Sigmoid colon (tissue), 6 donors: ENCODE measurements at regions not wholly inside any gene's neighbourhood (a gene's known extent, or its start where the extent isn't known, plus 50 kb on each side); places are given as distances from the start of the nearest gene placed in this dataset.
A peak's percentile ranks its signal among the peaks of the same experiment; 100 is the strongest.

ENCODE experiments used
- DNase-seq: peaks from one replicate; pipeline ENCODE4 v3.0.0-alpha.2; 2019
- H3K27ac ChIP-seq, 4 donors: fragments of 200-600 bp; sonication (generic); one replicate each; pipeline ENCODE4 v1.5.1; 2016 to 2019; ENCODE audit warnings: mild to moderate bottlenecking in 1 of 4
- H3K27me3 ChIP-seq, 3 donors: fragments of 200-600 bp; sonication (generic); one replicate each; pipeline ENCODE4 v1.5.1; 2019; ENCODE audit warnings: mild to moderate bottlenecking in 1 of 3
- H3K36me3 ChIP-seq, 4 donors: fragments of 200-600 bp; sonication (generic); one replicate each; pipeline ENCODE4 v1.5.1; 2016 to 2019
- H3K4me1 ChIP-seq, 4 donors: fragments of 200-600 bp; sonication (generic); one replicate each; pipeline ENCODE4 v1.5.1; 2017 to 2019
- H3K4me3 ChIP-seq, 4 donors: fragments of 200-600 bp; sonication (generic); one replicate each; pipeline ENCODE4 v1.5.1; 2017 to 2019; ENCODE audit warnings: mild to moderate bottlenecking in 2 of 4, moderate library complexity in 1 of 4
- H3K9me3 ChIP-seq, 4 donors: fragments of 200-600 bp in 3 of 4; sonication (generic) in 3 of 4; one replicate each; pipeline versions ENCODE4 v1.5.1 to v1.6.1; 2013 to 2019
- EP300 ChIP-seq, 4 donors: sonication (generic); formaldehyde crosslinking; IDR thresholded peaks; one replicate each; pipeline ENCODE4 v1.6.1; 2017; ENCODE audit warnings: antibody characterized with exemption in 4 of 4
- POLR2A ChIP-seq, 2 donors: fragments of 450-650 bp; IDR thresholded peaks; one replicate each; pipeline ENCODE4 v1.6.1; 2016; ENCODE audit warnings: antibody characterized with exemption in 2 of 2, mild to moderate bottlenecking in 2 of 2, moderate library complexity in 2 of 2
- POLR2AphosphoS5 ChIP-seq, 4 donors: sonication (generic); formaldehyde crosslinking; IDR thresholded peaks; one replicate each; pipeline ENCODE4 v1.6.1; 2017; ENCODE audit warnings: antibody characterized with exemption in 4 of 4
- whole genome bisulfite sequencing, 2 donors: extraction: QIAGEN DNeasy Blood & Tissue Kit; methylation state at CpG; one replicate each; pipeline ENCODE4 v1.1.7; 2013; 5-methylcytosine and 5-hydroxymethylcytosine counted together
- intact Hi-C: fragments of 100-400 bp; cut with DNase I; formaldehyde crosslinking; loops from one replicate; pipeline ENCODE4 v1.15.1; 2023
- TF ChIP-seq, protein P1 (sequence below), 4 experiments: fragments of 450-650 bp in 3 of 4; fragments of 200-600 bp in 1 of 4; IDR thresholded peaks; one replicate each; pipeline ENCODE4 v1.5.1; 2016 to 2019; ENCODE audit warnings: antibody characterized with exemption in 4 of 4, mild to moderate bottlenecking in 3 of 4, moderate library complexity in 2 of 4
- donor health status: healthy with polysubstance abuse.
- donor health status: healthy.

DNA sequence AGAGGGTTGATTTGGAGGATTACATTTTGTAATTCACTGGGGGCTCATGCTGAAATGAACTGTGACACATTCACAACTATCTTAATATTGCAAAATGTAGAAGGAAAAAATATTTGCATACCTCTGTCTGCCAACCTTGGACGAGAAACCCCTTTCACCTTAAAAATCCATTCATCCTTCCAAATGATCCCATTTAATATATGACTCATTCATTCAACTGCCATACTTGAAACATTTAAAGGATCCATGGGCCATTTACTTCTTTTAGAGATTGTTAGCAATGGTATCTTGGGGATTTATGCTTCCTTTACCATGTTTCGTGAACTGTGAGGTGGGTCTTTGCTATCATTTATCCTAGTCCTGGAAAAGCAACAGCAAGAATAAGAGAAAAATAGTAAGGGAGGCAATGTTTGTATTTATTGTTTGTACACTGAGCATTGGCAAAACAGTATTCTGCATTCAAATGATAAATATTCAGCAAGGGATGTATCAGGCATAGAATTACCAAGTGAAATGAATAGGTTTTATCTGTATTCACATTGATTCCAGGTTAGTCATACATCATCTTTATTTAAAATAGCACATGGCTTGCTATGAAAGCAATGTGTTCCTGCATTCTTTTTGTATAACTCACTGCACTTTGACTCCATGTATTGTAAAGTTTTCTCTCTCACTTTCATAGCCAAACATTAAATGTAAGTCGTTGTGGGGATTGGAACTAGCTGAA lies 378.1 kb downstream of the NSUN3 start:
- H3K27ac ChIP-seq = peak overlapping the region in 3 of 4 donors; percentile 31 to 62 (median 45)
- H3K4me3 ChIP-seq = no peak overlapping the region
- no peak for DNase-seq
- H3K4me1 ChIP-seq = peaks cover 0 to 14% (median 8%) of the 10 kb centered on the region in 4 donors
- no peaks in the 10 kb centered on the region for H3K9me3 ChIP-seq
- TF ChIP-seq POLR2A (IDR thresholded peaks at IDR 0.05) = no peak
- no peak for TF ChIP-seq EP300 (IDR thresholded peaks at IDR 0.05)
- TF ChIP-seq, protein P1, sequence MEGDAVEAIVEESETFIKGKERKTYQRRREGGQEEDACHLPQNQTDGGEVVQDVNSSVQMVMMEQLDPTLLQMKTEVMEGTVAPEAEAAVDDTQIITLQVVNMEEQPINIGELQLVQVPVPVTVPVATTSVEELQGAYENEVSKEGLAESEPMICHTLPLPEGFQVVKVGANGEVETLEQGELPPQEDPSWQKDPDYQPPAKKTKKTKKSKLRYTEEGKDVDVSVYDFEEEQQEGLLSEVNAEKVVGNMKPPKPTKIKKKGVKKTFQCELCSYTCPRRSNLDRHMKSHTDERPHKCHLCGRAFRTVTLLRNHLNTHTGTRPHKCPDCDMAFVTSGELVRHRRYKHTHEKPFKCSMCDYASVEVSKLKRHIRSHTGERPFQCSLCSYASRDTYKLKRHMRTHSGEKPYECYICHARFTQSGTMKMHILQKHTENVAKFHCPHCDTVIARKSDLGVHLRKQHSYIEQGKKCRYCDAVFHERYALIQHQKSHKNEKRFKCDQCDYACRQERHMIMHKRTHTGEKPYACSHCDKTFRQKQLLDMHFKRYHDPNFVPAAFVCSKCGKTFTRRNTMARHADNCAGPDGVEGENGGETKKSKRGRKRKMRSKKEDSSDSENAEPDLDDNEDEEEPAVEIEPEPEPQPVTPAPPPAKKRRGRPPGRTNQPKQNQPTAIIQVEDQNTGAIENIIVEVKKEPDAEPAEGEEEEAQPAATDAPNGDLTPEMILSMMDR (IDR thresholded peaks at IDR 0.05) = no peak
- no peak for TF ChIP-seq POLR2AphosphoS5 (IDR thresholded peaks at IDR 0.05)
- intact Hi-C loops = no loop called here
- no peaks in the 10 kb centered on the region for H3K36me3 ChIP-seq
- WGBS, 2 donors = 64 to 78% methylated on average over 3 of the region's 3 CpGs
- H3K27me3 ChIP-seq = no peaks in the 10 kb centered on the region

DNA sequence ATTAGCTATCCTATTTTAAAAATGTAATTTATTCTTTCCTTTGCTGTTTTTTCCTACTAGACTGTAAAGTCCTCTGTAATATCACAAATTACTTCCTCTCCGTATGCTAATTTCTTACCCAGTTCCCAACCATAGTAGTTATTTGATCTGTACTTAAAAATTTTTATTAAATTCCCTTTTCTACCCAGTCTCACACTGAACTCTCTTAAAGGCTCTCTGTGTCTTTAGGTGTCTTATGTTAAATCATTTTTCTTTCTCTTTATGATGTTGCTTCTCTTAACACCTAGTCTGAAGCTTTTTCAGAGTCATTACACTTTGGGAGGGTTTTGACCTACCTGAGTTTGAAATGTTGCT lies 378.6 kb downstream of the NSUN3 start:
- WGBS, 2 donors = 70 to 87% methylated on average over 1 of the region's 1 CpG

DNA sequence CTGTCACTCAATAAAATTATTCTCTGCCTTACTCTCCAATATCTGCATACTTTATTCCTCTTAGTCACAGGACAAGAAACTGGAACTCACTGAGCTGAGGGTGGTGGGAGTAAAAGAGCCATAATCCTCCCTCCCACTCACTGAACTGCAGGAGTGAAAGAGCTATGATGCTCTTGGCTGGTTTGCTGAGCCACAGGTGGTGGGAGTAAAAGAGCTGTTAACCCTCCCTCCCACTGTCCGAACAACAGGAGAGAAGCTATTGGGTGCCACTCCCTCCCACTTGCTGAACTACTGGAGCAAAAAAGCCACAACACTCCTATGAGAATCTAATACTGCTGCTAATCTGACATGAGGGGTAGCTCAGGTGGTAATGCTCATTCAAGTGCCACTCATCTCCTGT lies 391.0 kb downstream of the NSUN3 start:
- H3K9me3 ChIP-seq = no peaks in the 10 kb centered on the region
- intact Hi-C loops = no loop called here

More for the DNA sequence above, 378.6 kb downstream of the NSUN3 start:
- no peak for TF ChIP-seq POLR2A (IDR thresholded peaks at IDR 0.05)
- TF ChIP-seq EP300 (IDR thresholded peaks at IDR 0.05) = no peak
- TF ChIP-seq, protein P1 (IDR thresholded peaks at IDR 0.05) = no peak
- Histone ChIP-seq H3K4me3 (no peak overlapping the region), H3K27ac (peak overlapping the region in 1 of 4 donors; percentile 62), H3K9me3 (no peaks in the 10 kb centered on the region), H3K4me1 (peaks cover 0 to 14% (median 8%) of the 10 kb centered on the region in 4 donors), H3K36me3 (no peaks in the 10 kb centered on the region), H3K27me3 (no peaks in the 10 kb centered on the region)
- DNase-seq = no peak
- intact Hi-C loops = no loop called here

DNA sequence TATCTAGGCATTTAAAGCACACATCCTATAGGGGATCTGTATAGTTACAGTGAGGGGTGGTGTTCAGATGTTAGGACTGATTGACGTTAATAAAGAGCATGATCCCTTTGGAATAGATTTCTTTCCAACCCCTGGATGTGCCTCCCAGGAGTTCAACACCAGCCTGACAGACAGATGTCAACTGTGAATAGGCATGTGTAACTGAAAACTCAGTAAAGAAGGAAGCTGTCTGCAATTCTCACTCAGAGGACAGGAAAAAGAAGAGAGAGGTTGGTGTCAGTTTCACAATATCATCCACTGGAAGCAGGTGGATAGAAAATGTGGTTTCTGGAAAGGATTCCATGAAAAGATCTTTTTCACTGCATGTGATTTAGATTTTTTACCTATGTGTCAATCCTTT lies 396.3 kb downstream of the NSUN3 start:
- 88 to 89% methylated on average over 1 of the region's 1 CpG for WGBS, 2 donors
- DNase-seq = no peak
- no peak overlapping the region for H3K4me3 ChIP-seq
- intact Hi-C loops = no loop called here
- no peaks in the 10 kb centered on the region for H3K36me3 ChIP-seq
- peaks cover 0 to 9% (median 3%) of the 10 kb centered on the region in 4 donors for H3K4me1 ChIP-seq
- H3K27me3 ChIP-seq = no peaks in the 10 kb centered on the region
- no peaks in the 10 kb centered on the region for H3K9me3 ChIP-seq
- TF ChIP-seq POLR2AphosphoS5 (IDR thresholded peaks at IDR 0.05) (no peak), POLR2A (IDR thresholded peaks at IDR 0.05) (no peak), EP300 (IDR thresholded peaks at IDR 0.05) (no peak)
- TF ChIP-seq, protein P1 (IDR thresholded peaks at IDR 0.05) = no peak
- no peak overlapping the region for H3K27ac ChIP-seq

More for the DNA sequence above, 391.0 kb downstream of the NSUN3 start:
- Histone ChIP-seq H3K4me3 (no peak overlapping the region), H3K27ac (no peak overlapping the region), H3K36me3 (no peaks in the 10 kb centered on the region), H3K4me1 (peaks cover 0 to 11% (median 4%) of the 10 kb centered on the region in 4 donors), H3K27me3 (no peaks in the 10 kb centered on the region)
- 91 to 93% methylated on average over 1 of the region's 1 CpG for WGBS, 2 donors
- TF ChIP-seq POLR2A (IDR thresholded peaks at IDR 0.05) (no peak), POLR2AphosphoS5 (IDR thresholded peaks at IDR 0.05) (no peak), EP300 (IDR thresholded peaks at IDR 0.05) (no peak)
- TF ChIP-seq, protein P1 (IDR thresholded peaks at IDR 0.05) = no peak
- no peak for DNase-seq

DNA sequence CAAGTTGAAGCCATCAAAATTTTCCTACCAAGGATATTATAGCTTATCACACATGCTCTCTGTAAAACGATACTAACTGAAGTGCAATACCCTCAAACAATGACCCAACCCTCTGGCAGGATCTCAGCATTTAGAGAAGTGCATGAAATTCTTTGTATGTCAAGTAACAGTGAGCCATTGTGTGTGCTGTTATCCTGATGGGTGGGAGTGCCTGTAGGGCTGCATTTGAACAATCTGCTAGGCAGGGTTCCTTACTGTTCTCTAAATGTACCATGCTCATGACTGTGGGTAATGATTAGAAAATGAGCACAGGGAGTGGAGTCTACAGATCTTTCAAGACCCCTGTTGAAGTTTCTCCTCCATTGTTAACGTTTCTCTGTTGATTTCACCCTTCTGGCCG lies 398.1 kb downstream of the NSUN3 start:
- Histone ChIP-seq H3K36me3 (no peaks in the 10 kb centered on the region), H3K27me3 (no peaks in the 10 kb centered on the region), H3K4me3 (no peak overlapping the region), H3K27ac (no peak overlapping the region), H3K9me3 (no peaks in the 10 kb centered on the region), H3K4me1 (peaks cover 0 to 9% (median 3%) of the 10 kb centered on the region in 4 donors)
- TF ChIP-seq, protein P1 (IDR thresholded peaks at IDR 0.05) = no peak
- TF ChIP-seq POLR2AphosphoS5 (IDR thresholded peaks at IDR 0.05) (no peak), EP300 (IDR thresholded peaks at IDR 0.05) (no peak), POLR2A (IDR thresholded peaks at IDR 0.05) (no peak)
- DNase-seq = no peak
- 62 to 80% methylated on average over 3 of the region's 3 CpGs for WGBS, 2 donors
- intact Hi-C loops = no loop called here
